ENCODE measurements at regions not wholly inside any gene's neighbourhood (a gene's known extent, or its start where the extent isn't known, plus 50 kb on each side); places are given as distances from the start of the nearest gene placed in this dataset.
A peak's percentile ranks its signal among the peaks of the same experiment; 100 is the strongest.

DNA sequence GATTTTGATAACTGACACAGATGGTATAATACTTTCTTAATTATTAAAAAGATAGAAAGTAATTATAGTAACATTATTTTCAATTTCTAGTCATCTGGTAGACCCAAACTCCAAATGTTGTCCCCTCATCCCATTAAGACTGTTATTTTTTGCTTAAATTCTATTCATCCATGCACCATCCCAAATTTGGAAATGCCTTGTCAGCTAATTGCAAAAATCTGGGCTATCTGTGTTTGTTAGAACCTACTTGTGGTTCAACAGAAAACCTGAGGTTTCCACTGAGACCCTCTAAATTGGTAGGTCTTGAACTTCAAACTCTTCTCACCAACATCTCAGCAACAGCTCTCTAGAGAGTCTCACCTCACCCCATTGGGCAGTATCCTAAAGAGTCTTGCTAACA, 172.2 kb upstream of the ADGRL3 start:
- H2BK12ac ChIP-seq (ENCODE audit: low read depth, low read length) = no peak overlapping the region
- no peak overlapping the region for H2BK15ac ChIP-seq (ENCODE audit: low read length)
- H3K27me3 ChIP-seq (replicated peaks in 1 of 4; ENCODE audit: control insufficient read depth in 3 of 4, extremely low read depth in 1 of 4, insufficient read depth in 3 of 4, low read length in 3 of 4) = no peaks in the 10 kb centered on the region
- no peaks in the 10 kb centered on the region for H3K79me1 ChIP-seq (ENCODE audit: low read depth, low read length)
- no peak overlapping the region for H4K8ac ChIP-seq (ENCODE audit: extremely low read depth, insufficient read depth, low read length)
- H2BK120ac ChIP-seq (replicated peaks; ENCODE audit: low read depth, low read length) = no peak overlapping the region
- H3K9ac ChIP-seq (replicated peaks in 1 of 4; ENCODE audit: extremely low read depth in 1 of 4, low read depth in 3 of 4, low read length in 3 of 4) = no peak overlapping the region
- H4K5ac ChIP-seq (ENCODE audit: insufficient read length, low read depth, low read length) = no peak overlapping the region
- H3K4me3 ChIP-seq (ENCODE audit: extremely low read depth in 1 of 4, insufficient read depth in 2 of 4, low read depth in 3 of 4, low read length in 4 of 4) = no peak overlapping the region
- H2AK5ac ChIP-seq (ENCODE audit: low read depth, low read length) = no peak overlapping the region
- no peaks in the 10 kb centered on the region for H3K4me1 ChIP-seq (replicated peaks in 1 of 4; ENCODE audit: control insufficient read depth in 3 of 4, insufficient read depth in 4 of 4, low read length in 3 of 4)
- H4K20me1 ChIP-seq (replicated peaks in 1 of 2; ENCODE audit: control insufficient read depth in 1 of 2, insufficient read depth in 2 of 2, low read length in 2 of 2) = no peaks in the 10 kb centered on the region
- H3K4ac ChIP-seq (replicated peaks; ENCODE audit: insufficient read length, low read depth, low read length) = no peak overlapping the region
- no peak overlapping the region for H3K4me2 ChIP-seq (ENCODE audit: insufficient read depth in 1 of 2, low read depth in 2 of 2, low read length in 2 of 2)
- no peak overlapping the region for H4K91ac ChIP-seq (replicated peaks; ENCODE audit: insufficient read length, low read length)
- no peak overlapping the region for H3K23ac ChIP-seq (ENCODE audit: insufficient read length)
- POLR2A ChIA-PET (ENCODE audit: partially characterized antibody) = no interaction called here
- no peak overlapping the region for H3K18ac ChIP-seq (ENCODE audit: extremely low read depth, low read length)
- FAIRE-seq = no peak
- H3K14ac ChIP-seq (ENCODE audit: insufficient read length) = no peak overlapping the region
- H2BK20ac ChIP-seq (ENCODE audit: low read length) = no peak overlapping the region
- H3K9me3 ChIP-seq (ENCODE audit: insufficient read depth in 2 of 2, low read depth in 1 of 2, low read length in 1 of 2) = no peaks in the 10 kb centered on the region
- TF ChIP-seq TBP (IDR thresholded peaks at IDR 0.05; ENCODE audit: low read depth, low read length) = no peak
- no peak for TF ChIP-seq GABPA (IDR thresholded peaks at IDR 0.05; ENCODE audit: borderline replicate concordance, insufficient read depth, low read length)
- no peak for TF ChIP-seq SIRT6 (IDR thresholded peaks at IDR 0.05; ENCODE audit: low read length)
- no peak for TF ChIP-seq EZH2 (IDR thresholded peaks at IDR 0.05; ENCODE audit: low read depth, low read length, severe bottlenecking)
- no peak for TF ChIP-seq SIX5 (IDR thresholded peaks at IDR 0.05; ENCODE audit: low read depth, low read length)
- TF ChIP-seq POU5F1 (IDR thresholded peaks at IDR 0.05; ENCODE audit: low read depth, low read length) = no peak
- DNase-seq (ENCODE audit: low read depth in 1 of 2, low spot score in 2 of 2) = no peak
- H3K23me2 ChIP-seq (ENCODE audit: low read depth, low read length) = no peaks in the 10 kb centered on the region
- H3K56ac ChIP-seq (replicated peaks; ENCODE audit: insufficient read length, low read depth, low read length) = no peak overlapping the region
- H3K79me2 ChIP-seq (ENCODE audit: control insufficient read depth in 1 of 2, insufficient read depth in 2 of 2, low read length in 2 of 2) = no peaks in the 10 kb centered on the region
- no peak overlapping the region for H2BK5ac ChIP-seq (ENCODE audit: low read depth, low read length)
- CTCF ChIA-PET (ENCODE audit: partially characterized antibody) = interaction anchor here (0.8 kb wide), 1 partner anchor 9 kb away, joined by 3 read pairs; no protein-coding TSS in a partner anchor
- H3K27ac ChIP-seq (ENCODE audit: low read depth, low read length) = no peak overlapping the region
- H2AFZ ChIP-seq (ENCODE audit: low read length) = peak overlapping the region; percentile 20; the same call in 1 of the 2 replicates
- H3K36me3 ChIP-seq (ENCODE audit: control insufficient read depth in 2 of 4, insufficient read depth in 4 of 4, low read length in 3 of 4) = no peaks in the 10 kb centered on the region
